A549 (cell line): ENCODE measurements at regions not wholly inside any gene's neighbourhood (a gene's known extent, or its start where the extent isn't known, plus 50 kb on each side); places are given as distances from the start of the nearest gene placed in this dataset.

Experiments used
- ATAC-seq, 2 experiments: fragments of 200-7000 bp in 1 of 2; fragments of >200 bp in 1 of 2; cut with Nextera tagmentation in 1 of 2; cut with Tn5 transposase in 1 of 2; 3 replicates each; pipeline versions ENCODE4 v1.8.0 to v1.9.1; 2018 to 2020; ENCODE audit warnings: mild to moderate bottlenecking in 1 of 2, moderate library complexity in 1 of 2
- CTCF ChIA-PET: fragments of 300-600 bp; sonication (Branson Sonifier 250); formaldehyde crosslinking; extraction: SDS; loops from one replicate; lab custom pipeline; 2021; ENCODE audit warnings: antibody characterized with exemption, inconsistent platforms; lab: Yijun Ruan, JAX
- POLR2A ChIA-PET: fragments of 350-600 bp; formaldehyde crosslinking; extraction: SDS; loops from one replicate; lab custom pipeline; 2021; ENCODE audit warnings: antibody characterized with exemption, inconsistent platforms; lab: Yijun Ruan, JAX
- DNase-seq, 2 experiments: peaks; one replicate each; pipeline versions ENCODE4 v3.0.0 to v3.0.0-alpha.2; 2011 to 2016; ENCODE audit warnings: low read depth in 1 of 2, low spot score in 1 of 2
- FAIRE-seq: peaks from 2 replicates; lab custom pipeline; 2011; peaks lifted over from hg19 to GRCh38; lab: Jason Lieb, UNC
- H3K27ac ChIP-seq, 2 experiments: fragments of >200 bp; sonication (Bioruptor Twin); formaldehyde crosslinking; 3 replicates each; pipeline ENCODE4 v1.5.1; 2016 to 2017
- H3K4me1 ChIP-seq: fragments of >200 bp; sonication (Bioruptor Twin); formaldehyde crosslinking; 3 replicates; pipeline ENCODE4 v1.6.1; 2016
- H3K4me2 ChIP-seq: fragments of >200 bp; sonication (Bioruptor Twin); formaldehyde crosslinking; 3 replicates; pipeline ENCODE4 v1.6.1; 2016
- H3K4me3 ChIP-seq: fragments of >200 bp; sonication (Bioruptor Twin); formaldehyde crosslinking; 3 replicates; pipeline ENCODE4 v1.5.1; 2016
- H3K9me3 ChIP-seq: fragments of >200 bp; sonication (Bioruptor Twin); formaldehyde crosslinking; 3 replicates; pipeline ENCODE4 v1.6.1; 2016
- CBX2 ChIP-seq: fragments of 200-600 bp; sonication (generic); IDR thresholded peaks from 2 replicates; pipeline ENCODE4 v1.6.1; 2016; ENCODE audit warnings: low read depth, mild to moderate bottlenecking, borderline replicate concordance
- CBX8 ChIP-seq: fragments of 200-600 bp; sonication (generic); IDR thresholded peaks from 2 replicates; pipeline ENCODE4 v1.6.1; 2016
- CHD4 ChIP-seq: fragments of 200-600 bp; sonication (generic); IDR thresholded peaks from 2 replicates; pipeline ENCODE4 v1.6.1; 2016; ENCODE audit warnings: antibody characterized with exemption, mild to moderate bottlenecking, borderline replicate concordance
- CTCF ChIP-seq: fragments of >200 bp; sonication (Bioruptor Twin); formaldehyde crosslinking; IDR thresholded peaks from 3 replicates; pipeline ENCODE4 v1.5.1; 2016
- EHMT2 ChIP-seq: fragments of 200-600 bp; sonication (generic); IDR thresholded peaks from 2 replicates; pipeline ENCODE4 v1.6.1; 2016; ENCODE audit warnings: antibody characterized with exemption, low read depth, mild to moderate bottlenecking, moderate library complexity
- ELK1 ChIP-seq: fragments of 150-350 bp; IDR thresholded peaks from 2 replicates; pipeline ENCODE4 v1.6.1; 2014; ENCODE audit warnings: low read depth, mild to moderate bottlenecking, low read length
- ESRRA ChIP-seq: fragments of 150-350 bp; IDR thresholded peaks from 2 replicates; pipeline ENCODE4 v1.6.1; 2014; ENCODE audit warnings: mild to moderate bottlenecking, low read length, borderline replicate concordance
- FOSB ChIP-seq: fragments of 250-450 bp; sonication (Bioruptor Pico); IDR thresholded peaks from 2 replicates; pipeline ENCODE4 v1.5.0; 2020; ENCODE audit warnings: mild to moderate bottlenecking, moderate library complexity
- FOXS1 ChIP-seq: fragments of 250-450 bp; sonication (Bioruptor Pico); IDR thresholded peaks from 2 replicates; pipeline ENCODE4 v1.5.0; 2020; ENCODE audit warnings: mild to moderate bottlenecking, moderate library complexity
- GATA3 ChIP-seq: IDR thresholded peaks from 2 replicates; pipeline ENCODE4 v1.6.1; 2012; ENCODE audit warnings: borderline replicate concordance
- HEYL ChIP-seq: fragments of 250-450 bp; sonication (Bioruptor Pico); IDR thresholded peaks from 2 replicates; pipeline ENCODE4 v1.8.0; 2021; ENCODE audit warnings: mild to moderate bottlenecking, moderate library complexity
- HOXA7 ChIP-seq: fragments of 250-450 bp; sonication (Bioruptor Pico); IDR thresholded peaks from 2 replicates; pipeline ENCODE4 v1.5.0; 2020; ENCODE audit warnings: mild to moderate bottlenecking, moderate library complexity
- HOXB13 ChIP-seq: fragments of 250-450 bp; sonication (Bioruptor Pico); IDR thresholded peaks from 2 replicates; pipeline ENCODE4 v1.5.0; 2020; ENCODE audit warnings: low read depth, mild to moderate bottlenecking, moderate library complexity
- MAFK ChIP-seq: fragments of 450-650 bp; IDR thresholded peaks from 2 replicates; pipeline ENCODE4 v1.6.1; 2014; ENCODE audit not compliant: partially characterized antibody
- MAX ChIP-seq: IDR thresholded peaks from 2 replicates; pipeline ENCODE4 v1.6.1; 2012
- NFE2L2 ChIP-seq: fragments of 150-350 bp; conservative IDR thresholded peaks from 2 replicates; pipeline ENCODE4 v1.6.1; 2014; ENCODE audit warnings: low read length
- RAD21 ChIP-seq, 2 experiments: fragments of >200 bp in 1 of 2; sonication (Bioruptor Twin) in 1 of 2; formaldehyde crosslinking in 1 of 2; IDR thresholded peaks in 1 of 2; conservative IDR thresholded peaks in 1 of 2; 2 replicates in 1 of 2; 3 replicates in 1 of 2; pipeline ENCODE4 v1.6.1; 2012 to 2018; ENCODE audit warnings: inconsistent platforms in 1 of 2
- SMC3 ChIP-seq: fragments of >200 bp; sonication (Bioruptor Twin); formaldehyde crosslinking; IDR thresholded peaks from 3 replicates; pipeline ENCODE4 v1.6.1; 2018; ENCODE audit warnings: inconsistent platforms
- ZSCAN20 ChIP-seq: fragments of 250-450 bp; sonication (Bioruptor Pico); IDR thresholded peaks from 2 replicates; pipeline ENCODE4 v1.8.0; 2022; ENCODE audit warnings: mild to moderate bottlenecking, moderate library complexity
- WGBS: methylation state at CpG from one replicate; pipeline ENCODE4 v1.1.6; 2017; ENCODE audit errors: missing lambda C conversion rate; 5-methylcytosine and 5-hydroxymethylcytosine counted together

- no peak for TF ChIP-seq CHD4
- TF ChIP-seq GATA3: no peak
- TF ChIP-seq CTCF: no peak
- TF ChIP-seq MAFK: no peak
- no peak for TF ChIP-seq SMC3
- no peak for TF ChIP-seq NFE2L2
These were observed 61.4 kb upstream of the MSTN start (continued) for GRCh38 chr2:190123956-190124355.

GRCh38 chr2:190121971-190122370, 59.4 kb upstream of the MSTN start:
- H3K27ac ChIP-seq: no peak overlapping the region
- POLR2A ChIA-PET: no interaction called here
- H3K4me3 ChIP-seq: no peak overlapping the region
- H3K9me3 ChIP-seq: no peaks in the 10 kb centered on the region
- no peaks in the 10 kb centered on the region for H3K4me1 ChIP-seq
- WGBS: 10% methylated on average over 1 of the region's 1 CpG
- no peak for FAIRE-seq
- ATAC-seq: peak in 1 of 2 experiments; percentile 68; a peak in 2 of 6 replicates
- DNase-seq: peak; percentile 22 to 32
- TF ChIP-seq CHD4 (no peak), RAD21 (conservative IDR thresholded peaks at IDR 0.05 in 1 of 2, IDR thresholded peaks at IDR 0.05 in 1 of 2) (peak; percentile 39 to 55; a peak in 3 of 5 replicates), CTCF (peak; percentile 47), EHMT2 (no peak), SMC3 (peak; percentile 33; the same call in 1 of the 3 replicates)
- H3K4me2 ChIP-seq: no peak overlapping the region
- CTCF ChIA-PET: interaction anchor here (0.8 to 1.7 kb wide), 3 partner anchors 33 to 58 kb away, joined by 3 to 6 read pairs (median 5); no protein-coding TSS in a partner anchor

GRCh38 chr2:190121305-190121704, 58.8 kb upstream of the MSTN start:
- Histone ChIP-seq H3K4me1 (no peaks in the 10 kb centered on the region), H3K4me2 (no peak overlapping the region), H3K27ac (no peak overlapping the region), H3K4me3 (no peak overlapping the region), H3K9me3 (no peaks in the 10 kb centered on the region)
- TF ChIP-seq FOSB (CRISPR knock-in tag) (no peak), HEYL (CRISPR knock-in tag) (no peak), ESRRA (no peak), ZSCAN20 (CRISPR knock-in tag) (no peak), HOXB13 (CRISPR knock-in tag) (no peak), GATA3 (no peak), HOXA7 (CRISPR knock-in tag) (no peak), ELK1 (no peak), FOXS1 (CRISPR knock-in tag) (no peak), CBX2 (no peak), CBX8 (no peak), MAX (no peak)
- FAIRE-seq (no peak), ATAC-seq (no peak), DNase-seq (no peak)
- CTCF ChIA-PET: interaction anchor here (0.8 to 1.7 kb wide), 6 partner anchors 21 to 461 kb away, joined by 3 to 6 read pairs (median 4); partner anchors contain the start of gene HIBCH
- POLR2A ChIA-PET: no interaction called here
